Keratinocyte (primary cell): ENCODE measurements at regions not wholly inside any gene's neighbourhood (a gene's known extent, or its start where the extent isn't known, plus 50 kb on each side); places are given as distances from the start of the nearest gene placed in this dataset.

Source experiments
- EZH2 ChIP-seq: IDR thresholded peaks from one replicate; pipeline ENCODE4 v1.6.1; 2012; ENCODE audit warnings: inconsistent platforms, mild to moderate bottlenecking, low read length, moderate library complexity
- TF ChIP-seq, protein P1 (sequence below), 3 experiments: IDR thresholded peaks in 1 of 3; conservative IDR thresholded peaks in 1 of 3; optimal IDR thresholded peaks in 1 of 3; 2 replicates in 2 of 3; 3 replicates in 1 of 3; pipeline versions ENCODE3 to v1.5.1; 2011; ENCODE audit warnings: low read length in 3 of 3, mild to moderate bottlenecking in 3 of 3, moderate library complexity in 2 of 3, control low read depth in 1 of 3, inconsistent platforms in 1 of 3; ENCODE audit not compliant: insufficient read depth in 2 of 3; ENCODE audit errors: extremely low read depth in 1 of 3

- TF ChIP-seq, protein P1, sequence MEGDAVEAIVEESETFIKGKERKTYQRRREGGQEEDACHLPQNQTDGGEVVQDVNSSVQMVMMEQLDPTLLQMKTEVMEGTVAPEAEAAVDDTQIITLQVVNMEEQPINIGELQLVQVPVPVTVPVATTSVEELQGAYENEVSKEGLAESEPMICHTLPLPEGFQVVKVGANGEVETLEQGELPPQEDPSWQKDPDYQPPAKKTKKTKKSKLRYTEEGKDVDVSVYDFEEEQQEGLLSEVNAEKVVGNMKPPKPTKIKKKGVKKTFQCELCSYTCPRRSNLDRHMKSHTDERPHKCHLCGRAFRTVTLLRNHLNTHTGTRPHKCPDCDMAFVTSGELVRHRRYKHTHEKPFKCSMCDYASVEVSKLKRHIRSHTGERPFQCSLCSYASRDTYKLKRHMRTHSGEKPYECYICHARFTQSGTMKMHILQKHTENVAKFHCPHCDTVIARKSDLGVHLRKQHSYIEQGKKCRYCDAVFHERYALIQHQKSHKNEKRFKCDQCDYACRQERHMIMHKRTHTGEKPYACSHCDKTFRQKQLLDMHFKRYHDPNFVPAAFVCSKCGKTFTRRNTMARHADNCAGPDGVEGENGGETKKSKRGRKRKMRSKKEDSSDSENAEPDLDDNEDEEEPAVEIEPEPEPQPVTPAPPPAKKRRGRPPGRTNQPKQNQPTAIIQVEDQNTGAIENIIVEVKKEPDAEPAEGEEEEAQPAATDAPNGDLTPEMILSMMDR (optimal IDR thresholded peaks at IDR 0.05 in 1 of 3, IDR thresholded peaks at IDR 0.05 in 1 of 3, conservative IDR thresholded peaks at IDR 0.05 in 1 of 3; ENCODE audit: extremely low read depth in 1 of 3, insufficient read depth in 2 of 3, low read length in 3 of 3) = no peak
- TF ChIP-seq EZH2 = no peak
Measured at GRCh38 chr1:86238226-86238625, 81.7 kb upstream of the COL24A1 start.
